Peyer's patch (tissue), 4 donors: ENCODE measurements at regions not wholly inside any gene's neighbourhood (a gene's known extent, or its start where the extent isn't known, plus 50 kb on each side); places are given as distances from the start of the nearest gene placed in this dataset.

Experiments
- POLR2A ChIP-seq, 2 donors: fragments of 450-650 bp; IDR thresholded peaks; one replicate each; pipeline ENCODE4 v1.5.1; 2017; ENCODE audit warnings: antibody characterized with exemption in 2 of 2, mild to moderate bottlenecking in 2 of 2, moderate library complexity in 2 of 2
- TF ChIP-seq, protein P1 (sequence below), 6 experiments: fragments of 450-650 bp in 4 of 6; fragments of 200-600 bp in 2 of 6; sonication (generic) in 1 of 6; IDR thresholded peaks; one replicate each; pipeline ENCODE4 v1.5.1; 2017 to 2019; ENCODE audit warnings: antibody characterized with exemption in 6 of 6, mild to moderate bottlenecking in 3 of 6, moderate library complexity in 1 of 6

DNA sequence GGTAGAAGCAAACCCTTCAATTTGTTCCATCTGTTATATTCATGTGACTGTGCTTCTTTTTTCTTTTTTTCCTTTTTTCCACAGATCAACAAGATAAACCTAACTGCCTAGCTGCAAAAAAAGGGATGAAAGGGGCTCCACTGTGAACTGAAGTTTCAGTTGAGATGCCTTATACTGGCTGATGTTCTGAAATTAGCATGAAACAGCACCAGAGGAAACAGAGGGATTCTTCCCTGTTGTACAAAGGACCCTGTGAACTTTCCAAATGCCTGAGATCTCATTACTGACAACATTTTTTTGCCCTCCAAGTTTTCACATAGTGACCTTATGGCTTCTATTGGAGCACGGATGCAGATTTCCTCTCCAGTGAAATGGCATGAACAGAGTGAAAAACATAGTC is 302.7 kb upstream of the TFAP2D start:
- TF ChIP-seq POLR2A (IDR thresholded peaks at IDR 0.05): no peak
- TF ChIP-seq, protein P1, sequence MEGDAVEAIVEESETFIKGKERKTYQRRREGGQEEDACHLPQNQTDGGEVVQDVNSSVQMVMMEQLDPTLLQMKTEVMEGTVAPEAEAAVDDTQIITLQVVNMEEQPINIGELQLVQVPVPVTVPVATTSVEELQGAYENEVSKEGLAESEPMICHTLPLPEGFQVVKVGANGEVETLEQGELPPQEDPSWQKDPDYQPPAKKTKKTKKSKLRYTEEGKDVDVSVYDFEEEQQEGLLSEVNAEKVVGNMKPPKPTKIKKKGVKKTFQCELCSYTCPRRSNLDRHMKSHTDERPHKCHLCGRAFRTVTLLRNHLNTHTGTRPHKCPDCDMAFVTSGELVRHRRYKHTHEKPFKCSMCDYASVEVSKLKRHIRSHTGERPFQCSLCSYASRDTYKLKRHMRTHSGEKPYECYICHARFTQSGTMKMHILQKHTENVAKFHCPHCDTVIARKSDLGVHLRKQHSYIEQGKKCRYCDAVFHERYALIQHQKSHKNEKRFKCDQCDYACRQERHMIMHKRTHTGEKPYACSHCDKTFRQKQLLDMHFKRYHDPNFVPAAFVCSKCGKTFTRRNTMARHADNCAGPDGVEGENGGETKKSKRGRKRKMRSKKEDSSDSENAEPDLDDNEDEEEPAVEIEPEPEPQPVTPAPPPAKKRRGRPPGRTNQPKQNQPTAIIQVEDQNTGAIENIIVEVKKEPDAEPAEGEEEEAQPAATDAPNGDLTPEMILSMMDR (IDR thresholded peaks at IDR 0.05): no peak
